Coronary artery (tissue), 2 donors: ENCODE measurements at regions not wholly inside any gene's neighbourhood (a gene's known extent, or its start where the extent isn't known, plus 50 kb on each side); places are given as distances from the start of the nearest gene placed in this dataset.

Source experiments
- DNase-seq: peaks from one replicate; pipeline ENCODE4 v3.0.0-alpha.2; 2017; ENCODE audit warnings: low spot score
- H3K27ac ChIP-seq, 2 donors: fragments of 200-600 bp; sonication (generic); one replicate each; pipeline ENCODE4 v1.5.1; 2016 to 2019
- H3K4me3 ChIP-seq: fragments of 200-600 bp; sonication (generic); 2 replicates; pipeline ENCODE4 v1.5.1; 2016; ENCODE audit warnings: mild to moderate bottlenecking, moderate library complexity
- CTCF ChIP-seq: fragments of 200-600 bp; sonication (generic); IDR thresholded peaks from one replicate; pipeline ENCODE4 v1.5.1; 2019; ENCODE audit warnings: antibody characterized with exemption

- no peak overlapping the region for H3K27ac ChIP-seq
- TF ChIP-seq CTCF = no peak
- H3K4me3 ChIP-seq = no peak overlapping the region
- DNase-seq = no peak
These were observed 166.9 kb downstream of the SNX10 start for GRCh38 chr7:26458466-26459145.

- no peak overlapping the region for H3K4me3 ChIP-seq
- no peak for TF ChIP-seq CTCF
- H3K27ac ChIP-seq = no peak overlapping the region
- no peak for DNase-seq
These were observed 168.0 kb downstream of the SNX10 start for GRCh38 chr7:26459540-26460193.

- Histone ChIP-seq H3K27ac (no peak overlapping the region), H3K4me3 (no peak overlapping the region)
- no peak for TF ChIP-seq CTCF
- no peak for DNase-seq
These were observed 168.9 kb downstream of the SNX10 start for GRCh38 chr7:26460351-26461085.

- H3K27ac ChIP-seq = no peak overlapping the region
- TF ChIP-seq CTCF = no peak
- peak; percentile 47 for DNase-seq
- H3K4me3 ChIP-seq = no peak overlapping the region
These were observed 169.9 kb downstream of the SNX10 start for GRCh38 chr7:26461518-26461917.

- Histone ChIP-seq H3K27ac (no peak overlapping the region), H3K4me3 (no peak overlapping the region)
- TF ChIP-seq CTCF = no peak
- DNase-seq = peak; percentile 17
These were observed 174.3 kb downstream of the SNX10 start for GRCh38 chr7:26466007-26466406.

GRCh38 chr7:26467104-26467503 lies 175.4 kb downstream of the SNX10 start:
- no peak overlapping the region for H3K27ac ChIP-seq
- H3K4me3 ChIP-seq = no peak overlapping the region
- TF ChIP-seq CTCF = no peak
- peak; percentile 19 for DNase-seq
